Neural cell (in vitro differentiated cells): ENCODE measurements at regions not wholly inside any gene's neighbourhood (a gene's known extent, or its start where the extent isn't known, plus 50 kb on each side); places are given as distances from the start of the nearest gene placed in this dataset.

Experiments
- H2AFZ ChIP-seq: fragments of 200-600, 300-800 bp; sonication (generic), shearing (Covaris generic); 2 replicates; pipeline ENCODE4 v1.6.0; 2014; ENCODE audit warnings: low read depth, mild to moderate bottlenecking, antibody characterized with exemption, low read length, moderate library complexity
- H3F3A ChIP-seq: fragments of 200-600 bp; shearing (Covaris generic); 2 replicates; pipeline ENCODE4 v1.6.1; 2016; ENCODE audit warnings: mild to moderate bottlenecking, moderate library complexity, mixed read lengths, antibody characterized with exemption, low read length; ENCODE audit not compliant: insufficient read depth, poor library complexity, severe bottlenecking
- H3K27ac ChIP-seq: fragments of 200-600, 300-800 bp; sonication (generic), shearing (Covaris generic); 2 replicates; pipeline ENCODE4 v1.5.1; 2014; ENCODE audit warnings: mild to moderate bottlenecking, low read length, moderate library complexity
- H3K27me3 ChIP-seq: fragments of 300-800, 200-600 bp; sonication (generic), shearing (Covaris generic); 2 replicates; pipeline ENCODE4 v1.6.0; 2014; ENCODE audit warnings: mild to moderate bottlenecking, low read depth, low read length, moderate library complexity; ENCODE audit not compliant: insufficient read depth
- H3K36me3 ChIP-seq: fragments of 300-800, 200-600 bp; sonication (generic), shearing (Covaris generic); 2 replicates; pipeline ENCODE4 v1.5.1; 2014; ENCODE audit warnings: mild to moderate bottlenecking, antibody characterized with exemption, low read length, moderate library complexity; ENCODE audit not compliant: insufficient read depth
- H3K4me2 ChIP-seq: fragments of 300-800, 200-600 bp; sonication (generic), shearing (Covaris generic); 2 replicates; pipeline ENCODE4 v1.6.0; 2014; ENCODE audit warnings: mild to moderate bottlenecking, low read length
- H3K4me3 ChIP-seq: fragments of 300-800, 200-600 bp; sonication (generic), shearing (Covaris generic); 2 replicates; pipeline ENCODE4 v1.5.1; 2014; ENCODE audit warnings: mild to moderate bottlenecking, low read length, moderate library complexity
- H3K79me2 ChIP-seq: fragments of 200-600 bp; shearing (Covaris generic); replicated peaks from 2 replicates; pipeline ENCODE4 v1.6.0; 2014; ENCODE audit warnings: mild to moderate bottlenecking, low read length, moderate library complexity; ENCODE audit not compliant: insufficient read depth
- H3K9ac ChIP-seq: fragments of 300-800, 200-600 bp; sonication (generic), shearing (Covaris generic); 2 replicates; pipeline ENCODE4 v1.6.1; 2016; ENCODE audit warnings: mild to moderate bottlenecking, low read length, mixed read lengths
- H3K9me2 ChIP-seq: fragments of 200-600 bp; shearing (Covaris generic); 2 replicates; pipeline ENCODE4 v1.6.1; 2016; ENCODE audit warnings: mild to moderate bottlenecking, low read length, mixed read lengths; ENCODE audit not compliant: insufficient read depth
- H3K9me3 ChIP-seq: fragments of 200-600, 300-800 bp; sonication (generic), shearing (Covaris generic); 2 replicates; pipeline ENCODE4 v1.6.1; 2016; ENCODE audit warnings: mild to moderate bottlenecking, mixed run types, low read length, moderate library complexity, mixed read lengths
- H4K20me1 ChIP-seq: fragments of 200-600 bp; shearing (Covaris generic); 2 replicates; pipeline ENCODE4 v1.6.1; 2016; ENCODE audit warnings: mild to moderate bottlenecking, mixed run types; ENCODE audit not compliant: insufficient read depth
- CTCF ChIP-seq: fragments of 450-650 bp; IDR thresholded peaks from 2 replicates; pipeline ENCODE4 v1.5.1; 2014; ENCODE audit warnings: antibody characterized with exemption, mild to moderate bottlenecking, moderate library complexity; ENCODE audit not compliant: poor library complexity, severe bottlenecking
- EP300 ChIP-seq: fragments of 450-650 bp; conservative IDR thresholded peaks from 2 replicates; pipeline ENCODE4 v1.6.1; 2014; ENCODE audit warnings: antibody characterized with exemption, mild to moderate bottlenecking, moderate library complexity; ENCODE audit not compliant: poor library complexity, severe bottlenecking
- EZH2 ChIP-seq: fragments of 200-600, 300-800 bp; shearing (Covaris generic), sonication (generic); IDR thresholded peaks from 2 replicates; pipeline ENCODE4 v1.6.1; 2014; ENCODE audit warnings: antibody characterized with exemption, low read length, borderline replicate concordance, mild to moderate bottlenecking; ENCODE audit not compliant: insufficient read depth, poor library complexity, severe bottlenecking
- MXI1 ChIP-seq: fragments of 450-650 bp; conservative IDR thresholded peaks from 2 replicates; pipeline ENCODE4 v1.6.1; 2014; ENCODE audit warnings: antibody characterized with exemption, mild to moderate bottlenecking; ENCODE audit not compliant: poor library complexity, severe bottlenecking
- POLR2AphosphoS5 ChIP-seq: IDR thresholded peaks from 2 replicates; pipeline ENCODE4 v1.6.1; 2012
- RAD21 ChIP-seq: fragments of 450-650 bp; conservative IDR thresholded peaks from 2 replicates; pipeline ENCODE4 v1.6.1; 2014; ENCODE audit warnings: antibody characterized with exemption, mild to moderate bottlenecking, moderate library complexity
- REST ChIP-seq: IDR thresholded peaks from 2 replicates; pipeline ENCODE4 v1.6.1; 2012; ENCODE audit warnings: borderline replicate concordance
- SMC3 ChIP-seq: fragments of 450-650 bp; conservative IDR thresholded peaks from 2 replicates; pipeline ENCODE4 v1.6.1; 2014; ENCODE audit warnings: antibody characterized with exemption, mild to moderate bottlenecking, moderate library complexity; ENCODE audit not compliant: poor library complexity
- TAF1 ChIP-seq: IDR thresholded peaks from 2 replicates; pipeline ENCODE4 v1.6.1; 2012; ENCODE audit warnings: low read depth

GRCh38 chr2:117360586-117360985, 453.9 kb upstream of the DDX18 start:
- H3K9me3 ChIP-seq = no peaks in the 10 kb centered on the region
- H3K79me2 ChIP-seq = no peaks in the 10 kb centered on the region
- no peak overlapping the region for H3K9ac ChIP-seq
- no peak overlapping the region for H3K4me2 ChIP-seq
- H3F3A ChIP-seq = no peaks in the 10 kb centered on the region
- no peaks in the 10 kb centered on the region for H4K20me1 ChIP-seq
- no peak overlapping the region for H3K27ac ChIP-seq
- no peak overlapping the region for H2AFZ ChIP-seq
- no peaks in the 10 kb centered on the region for H3K9me2 ChIP-seq
- H3K4me3 ChIP-seq = no peak overlapping the region
- TF ChIP-seq EP300 (no peak), CTCF (no peak), TAF1 (no peak), EZH2 (no peak), REST (no peak), POLR2AphosphoS5 (no peak), SMC3 (no peak), MXI1 (no peak), RAD21 (no peak)
- no peaks in the 10 kb centered on the region for H3K27me3 ChIP-seq
- H3K36me3 ChIP-seq = no peaks in the 10 kb centered on the region

GRCh38 chr2:117378653-117379052, 435.8 kb upstream of the DDX18 start:
- TF ChIP-seq MXI1 (no peak), POLR2AphosphoS5 (no peak), EP300 (no peak), EZH2 (no peak), TAF1 (no peak), CTCF (no peak), REST (no peak), SMC3 (no peak)
- Histone ChIP-seq H3K9ac (no peak overlapping the region), H3K27ac (no peak overlapping the region), H3K79me2 (no peaks in the 10 kb centered on the region), H3K9me2 (no peaks in the 10 kb centered on the region), H3K9me3 (no peaks in the 10 kb centered on the region), H2AFZ (no peak overlapping the region), H3K36me3 (no peaks in the 10 kb centered on the region), H3K4me2 (no peak overlapping the region), H3F3A (no peaks in the 10 kb centered on the region), H3K4me3 (no peak overlapping the region), H3K27me3 (no peaks in the 10 kb centered on the region), H4K20me1 (no peaks in the 10 kb centered on the region)
